Liver (tissue), 8 donors: ENCODE measurements at regions not wholly inside any gene's neighbourhood (a gene's known extent, or its start where the extent isn't known, plus 50 kb on each side); places are given as distances from the start of the nearest gene placed in this dataset.

Experiments
- DNase-seq: peaks from one replicate; pipeline ENCODE4 v3.0.0-alpha.2; 2017; ENCODE audit warnings: low spot score
- H3K27ac ChIP-seq, 2 donors: one replicate each; pipeline ENCODE4 v1.7.0; 2013; ENCODE audit warnings: inconsistent platforms in 2 of 2, low read length in 2 of 2, control low read depth in 1 of 2, low read depth in 1 of 2, mild to moderate bottlenecking in 1 of 2
- H3K27me3 ChIP-seq, 4 donors: one replicate each; pipeline versions ENCODE4 v1.6.1 to v1.7.0; 2013; ENCODE audit warnings: low read length in 3 of 4, inconsistent platforms in 1 of 4, mild to moderate bottlenecking in 1 of 4, moderate library complexity in 1 of 4; ENCODE audit not compliant: control insufficient read depth in 4 of 4, insufficient read depth in 4 of 4
- H3K36me3 ChIP-seq, 4 donors: one replicate each; pipeline versions ENCODE4 v1.6.1 to v1.7.0; 2013; ENCODE audit warnings: low read length in 3 of 4, mild to moderate bottlenecking in 3 of 4, low read depth in 1 of 4, moderate library complexity in 1 of 4; ENCODE audit not compliant: control insufficient read depth in 4 of 4, insufficient read depth in 3 of 4
- H3K4me1 ChIP-seq, 4 donors: one replicate each; pipeline versions ENCODE4 v1.6.1 to v1.7.0; 2013; ENCODE audit warnings: low read length in 3 of 4, mild to moderate bottlenecking in 3 of 4, moderate library complexity in 1 of 4; ENCODE audit not compliant: control insufficient read depth in 4 of 4, insufficient read depth in 4 of 4
- H3K4me3 ChIP-seq, 3 donors: one replicate each; pipeline versions ENCODE4 v1.6.1 to v1.7.0; 2013; ENCODE audit warnings: low read length in 3 of 3, control low read depth in 1 of 3, low read depth in 1 of 3, mild to moderate bottlenecking in 1 of 3
- H3K9ac ChIP-seq, 2 donors: one replicate each; pipeline ENCODE4 v1.7.0; 2013; ENCODE audit warnings: low read length in 2 of 2, mild to moderate bottlenecking in 2 of 2, moderate library complexity in 2 of 2, control low read depth in 1 of 2, low read depth in 1 of 2
- H3K9me3 ChIP-seq, 4 donors: one replicate each; pipeline versions ENCODE4 v1.6.1 to v1.7.0; 2013; ENCODE audit warnings: low read length in 3 of 4; ENCODE audit not compliant: control insufficient read depth in 4 of 4
- EGR1 ChIP-seq, 2 donors: IDR thresholded peaks; 2 replicates each; pipeline ENCODE4 v1.6.1; 2016 to 2018; ENCODE audit warnings: antibody characterized with exemption in 2 of 2, low read depth in 2 of 2
- FOXA1 ChIP-seq: IDR thresholded peaks from 2 replicates; pipeline ENCODE4 v1.6.1; 2016; ENCODE audit warnings: antibody characterized with exemption
- FOXA2 ChIP-seq: IDR thresholded peaks from 2 replicates; pipeline ENCODE4 v1.6.1; 2016; ENCODE audit warnings: antibody characterized with exemption
- GABPA ChIP-seq, 2 donors: IDR thresholded peaks in 1 of 2; conservative IDR thresholded peaks in 1 of 2; 2 replicates each; pipeline ENCODE4 v1.6.1; 2016; ENCODE audit warnings: antibody characterized with exemption in 2 of 2, mild to moderate bottlenecking in 1 of 2, moderate library complexity in 1 of 2
- HNF4A ChIP-seq, 2 donors: conservative IDR thresholded peaks; 2 replicates each; pipeline ENCODE4 v1.6.1; 2016; ENCODE audit warnings: antibody characterized with exemption in 2 of 2, mild to moderate bottlenecking in 2 of 2
- HNF4G ChIP-seq: IDR thresholded peaks from 2 replicates; pipeline ENCODE4 v1.6.1; 2016; ENCODE audit warnings: antibody characterized with exemption
- JUND ChIP-seq, 2 donors: IDR thresholded peaks; 2 replicates each; pipeline ENCODE4 v1.6.1; 2016; ENCODE audit warnings: antibody characterized with exemption in 2 of 2
- NR2F2 ChIP-seq: IDR thresholded peaks from 2 replicates; pipeline ENCODE4 v1.6.1; 2016; ENCODE audit warnings: antibody characterized with exemption
- RAD21 ChIP-seq, 2 donors: IDR thresholded peaks; 2 replicates each; pipeline ENCODE4 v1.6.1; 2016; ENCODE audit warnings: antibody characterized with exemption in 2 of 2, mild to moderate bottlenecking in 2 of 2
- RXRA ChIP-seq, 2 donors: IDR thresholded peaks; 2 replicates each; pipeline ENCODE4 v1.6.1; 2017 to 2018; ENCODE audit warnings: antibody characterized with exemption in 2 of 2, mild to moderate bottlenecking in 1 of 2
- SP1 ChIP-seq: IDR thresholded peaks from 2 replicates; pipeline ENCODE4 v1.6.1; 2018; ENCODE audit warnings: antibody characterized with exemption, mild to moderate bottlenecking
- TAF1 ChIP-seq: conservative IDR thresholded peaks from 2 replicates; pipeline ENCODE4 v1.6.1; 2016; ENCODE audit warnings: antibody characterized with exemption, mild to moderate bottlenecking
- YY1 ChIP-seq: IDR thresholded peaks from 2 replicates; pipeline ENCODE4 v1.6.1; 2016; ENCODE audit warnings: antibody characterized with exemption, mild to moderate bottlenecking
- WGBS: extraction: QIAGEN DNeasy Blood & Tissue Kit; methylation state at CpG from one replicate; pipeline ENCODE4 v1.1.7; 2013; 5-methylcytosine and 5-hydroxymethylcytosine counted together
- TF ChIP-seq, protein P1 (sequence below): IDR thresholded peaks from 2 replicates; pipeline ENCODE4 v1.6.1; 2016; ENCODE audit warnings: antibody characterized with exemption
- TF ChIP-seq, protein P2 (sequence below): IDR thresholded peaks from 2 replicates; pipeline ENCODE4 v1.6.1; 2016; ENCODE audit warnings: antibody characterized with exemption
- TF ChIP-seq, protein P3 (sequence below): fragments of 150-350 bp; IDR thresholded peaks from 2 replicates; pipeline ENCODE4 v1.5.1; 2017; ENCODE audit warnings: improper control_type of control experiment, low read depth, low read length; ENCODE audit not compliant: missing input control
- TF ChIP-seq, protein P4 (sequence below): IDR thresholded peaks from 2 replicates; pipeline ENCODE4 v1.6.1; 2016; ENCODE audit warnings: antibody characterized with exemption
- TF ChIP-seq, protein P5 (sequence below): IDR thresholded peaks from 2 replicates; pipeline ENCODE4 v1.6.1; 2016; ENCODE audit warnings: antibody characterized with exemption, mild to moderate bottlenecking
- donor health status: healthy.
- donor health status: healthy.
- donor health status: healthy.
- donor health status: healthy.
- donor health status: healthy.

DNA sequence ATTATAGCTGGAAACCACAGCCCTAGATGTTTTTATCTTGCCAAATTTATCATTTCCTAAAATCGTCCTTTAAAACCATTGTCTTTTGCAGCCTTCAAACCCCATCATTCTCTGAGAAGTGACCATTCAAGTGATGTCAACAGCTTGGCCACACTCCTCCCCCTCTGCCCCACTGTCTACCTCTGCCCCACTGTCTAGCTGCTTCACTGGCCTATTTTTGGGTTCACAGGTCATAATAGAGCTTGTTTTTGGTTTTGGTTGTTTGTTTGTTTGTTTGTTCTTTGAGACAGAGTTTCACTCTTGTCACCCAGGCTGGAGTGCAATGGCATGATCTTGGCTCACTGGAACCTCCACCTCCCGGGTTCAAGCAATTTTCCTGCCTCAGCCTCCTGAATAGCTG, 93.2 kb upstream of the IL12A start:
- H3K27ac ChIP-seq = no peak overlapping the region
- DNase-seq = no peak
- peaks cover 0 to 9% (median 2%) of the 10 kb centered on the region in 4 donors for H3K36me3 ChIP-seq
- 86% methylated on average over 2 of the region's 2 CpGs for WGBS
- H3K9me3 ChIP-seq = no peaks in the 10 kb centered on the region
- TF ChIP-seq YY1 (no peak), EGR1 (IDR thresholded peaks at IDR 0.05; ENCODE audit: low read depth in 2 of 2) (no peak), NR2F2 (no peak)
- TF ChIP-seq, protein P1, sequence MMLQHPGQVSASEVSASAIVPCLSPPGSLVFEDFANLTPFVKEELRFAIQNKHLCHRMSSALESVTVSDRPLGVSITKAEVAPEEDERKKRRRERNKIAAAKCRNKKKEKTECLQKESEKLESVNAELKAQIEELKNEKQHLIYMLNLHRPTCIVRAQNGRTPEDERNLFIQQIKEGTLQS = no peak
- no peak overlapping the region for H3K4me3 ChIP-seq
- no peaks in the 10 kb centered on the region for H3K4me1 ChIP-seq
- no peaks in the 10 kb centered on the region for H3K27me3 ChIP-seq
- H3K9ac ChIP-seq = no peak overlapping the region

DNA sequence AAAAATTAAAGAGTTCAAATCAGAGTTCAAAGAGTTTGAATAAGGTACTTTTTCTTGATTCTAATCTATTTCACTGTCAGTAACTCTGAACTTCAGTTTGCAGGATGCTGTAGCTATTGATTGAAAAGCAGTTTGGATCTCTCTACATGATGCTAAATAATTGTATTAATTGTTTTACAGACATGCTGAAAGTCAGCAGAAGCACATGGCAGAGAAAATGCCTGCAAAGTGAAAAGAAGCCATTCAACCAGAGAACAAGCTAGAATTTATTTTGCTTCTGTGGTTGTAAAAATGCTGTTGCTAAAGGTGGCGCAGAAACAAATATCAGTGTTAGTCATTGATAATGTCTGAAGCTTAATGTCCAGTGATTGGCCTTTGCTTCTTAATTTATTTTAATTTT, 92.1 kb upstream of the IL12A start:
- H3K36me3 ChIP-seq = peaks cover 0 to 9% (median 2%) of the 10 kb centered on the region in 4 donors
- H3K4me3 ChIP-seq = no peak overlapping the region
- no peak for TF ChIP-seq FOXA1
- TF ChIP-seq YY1 = no peak
- no peak for TF ChIP-seq HNF4A (conservative IDR thresholded peaks at IDR 0.05)
- no peak for TF ChIP-seq NR2F2
- TF ChIP-seq TAF1 = no peak
- no peak for TF ChIP-seq EGR1 (IDR thresholded peaks at IDR 0.05; ENCODE audit: low read depth in 2 of 2)
- TF ChIP-seq, protein P1 = no peak
- no peak for TF ChIP-seq RXRA (IDR thresholded peaks at IDR 0.05)
- no peak for TF ChIP-seq FOXA2
- no peak for TF ChIP-seq JUND (IDR thresholded peaks at IDR 0.05)
- TF ChIP-seq RAD21 (IDR thresholded peaks at IDR 0.05) = no peak
- TF ChIP-seq SP1 = no peak
- TF ChIP-seq, protein P2, sequence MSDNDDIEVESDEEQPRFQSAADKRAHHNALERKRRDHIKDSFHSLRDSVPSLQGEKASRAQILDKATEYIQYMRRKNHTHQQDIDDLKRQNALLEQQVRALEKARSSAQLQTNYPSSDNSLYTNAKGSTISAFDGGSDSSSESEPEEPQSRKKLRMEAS = no peak
- TF ChIP-seq, protein P3, sequence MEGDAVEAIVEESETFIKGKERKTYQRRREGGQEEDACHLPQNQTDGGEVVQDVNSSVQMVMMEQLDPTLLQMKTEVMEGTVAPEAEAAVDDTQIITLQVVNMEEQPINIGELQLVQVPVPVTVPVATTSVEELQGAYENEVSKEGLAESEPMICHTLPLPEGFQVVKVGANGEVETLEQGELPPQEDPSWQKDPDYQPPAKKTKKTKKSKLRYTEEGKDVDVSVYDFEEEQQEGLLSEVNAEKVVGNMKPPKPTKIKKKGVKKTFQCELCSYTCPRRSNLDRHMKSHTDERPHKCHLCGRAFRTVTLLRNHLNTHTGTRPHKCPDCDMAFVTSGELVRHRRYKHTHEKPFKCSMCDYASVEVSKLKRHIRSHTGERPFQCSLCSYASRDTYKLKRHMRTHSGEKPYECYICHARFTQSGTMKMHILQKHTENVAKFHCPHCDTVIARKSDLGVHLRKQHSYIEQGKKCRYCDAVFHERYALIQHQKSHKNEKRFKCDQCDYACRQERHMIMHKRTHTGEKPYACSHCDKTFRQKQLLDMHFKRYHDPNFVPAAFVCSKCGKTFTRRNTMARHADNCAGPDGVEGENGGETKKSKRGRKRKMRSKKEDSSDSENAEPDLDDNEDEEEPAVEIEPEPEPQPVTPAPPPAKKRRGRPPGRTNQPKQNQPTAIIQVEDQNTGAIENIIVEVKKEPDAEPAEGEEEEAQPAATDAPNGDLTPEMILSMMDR = no peak
- TF ChIP-seq, protein P4, sequence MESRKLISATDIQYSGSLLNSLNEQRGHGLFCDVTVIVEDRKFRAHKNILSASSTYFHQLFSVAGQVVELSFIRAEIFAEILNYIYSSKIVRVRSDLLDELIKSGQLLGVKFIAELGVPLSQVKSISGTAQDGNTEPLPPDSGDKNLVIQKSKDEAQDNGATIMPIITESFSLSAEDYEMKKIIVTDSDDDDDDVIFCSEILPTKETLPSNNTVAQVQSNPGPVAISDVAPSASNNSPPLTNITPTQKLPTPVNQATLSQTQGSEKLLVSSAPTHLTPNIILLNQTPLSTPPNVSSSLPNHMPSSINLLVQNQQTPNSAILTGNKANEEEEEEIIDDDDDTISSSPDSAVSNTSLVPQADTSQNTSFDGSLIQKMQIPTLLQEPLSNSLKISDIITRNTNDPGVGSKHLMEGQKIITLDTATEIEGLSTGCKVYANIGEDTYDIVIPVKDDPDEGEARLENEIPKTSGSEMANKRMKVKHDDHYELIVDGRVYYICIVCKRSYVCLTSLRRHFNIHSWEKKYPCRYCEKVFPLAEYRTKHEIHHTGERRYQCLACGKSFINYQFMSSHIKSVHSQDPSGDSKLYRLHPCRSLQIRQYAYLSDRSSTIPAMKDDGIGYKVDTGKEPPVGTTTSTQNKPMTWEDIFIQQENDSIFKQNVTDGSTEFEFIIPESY = no peak
- no peak for TF ChIP-seq HNF4G
- TF ChIP-seq, protein P5, sequence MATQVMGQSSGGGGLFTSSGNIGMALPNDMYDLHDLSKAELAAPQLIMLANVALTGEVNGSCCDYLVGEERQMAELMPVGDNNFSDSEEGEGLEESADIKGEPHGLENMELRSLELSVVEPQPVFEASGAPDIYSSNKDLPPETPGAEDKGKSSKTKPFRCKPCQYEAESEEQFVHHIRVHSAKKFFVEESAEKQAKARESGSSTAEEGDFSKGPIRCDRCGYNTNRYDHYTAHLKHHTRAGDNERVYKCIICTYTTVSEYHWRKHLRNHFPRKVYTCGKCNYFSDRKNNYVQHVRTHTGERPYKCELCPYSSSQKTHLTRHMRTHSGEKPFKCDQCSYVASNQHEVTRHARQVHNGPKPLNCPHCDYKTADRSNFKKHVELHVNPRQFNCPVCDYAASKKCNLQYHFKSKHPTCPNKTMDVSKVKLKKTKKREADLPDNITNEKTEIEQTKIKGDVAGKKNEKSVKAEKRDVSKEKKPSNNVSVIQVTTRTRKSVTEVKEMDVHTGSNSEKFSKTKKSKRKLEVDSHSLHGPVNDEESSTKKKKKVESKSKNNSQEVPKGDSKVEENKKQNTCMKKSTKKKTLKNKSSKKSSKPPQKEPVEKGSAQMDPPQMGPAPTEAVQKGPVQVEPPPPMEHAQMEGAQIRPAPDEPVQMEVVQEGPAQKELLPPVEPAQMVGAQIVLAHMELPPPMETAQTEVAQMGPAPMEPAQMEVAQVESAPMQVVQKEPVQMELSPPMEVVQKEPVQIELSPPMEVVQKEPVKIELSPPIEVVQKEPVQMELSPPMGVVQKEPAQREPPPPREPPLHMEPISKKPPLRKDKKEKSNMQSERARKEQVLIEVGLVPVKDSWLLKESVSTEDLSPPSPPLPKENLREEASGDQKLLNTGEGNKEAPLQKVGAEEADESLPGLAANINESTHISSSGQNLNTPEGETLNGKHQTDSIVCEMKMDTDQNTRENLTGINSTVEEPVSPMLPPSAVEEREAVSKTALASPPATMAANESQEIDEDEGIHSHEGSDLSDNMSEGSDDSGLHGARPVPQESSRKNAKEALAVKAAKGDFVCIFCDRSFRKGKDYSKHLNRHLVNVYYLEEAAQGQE = no peak
- no peak for TF ChIP-seq GABPA (IDR thresholded peaks at IDR 0.05 in 1 of 2, conservative IDR thresholded peaks at IDR 0.05 in 1 of 2)
- no peaks in the 10 kb centered on the region for H3K9me3 ChIP-seq
- no peak overlapping the region for H3K27ac ChIP-seq
- 98% methylated on average over 1 of the region's 1 CpG for WGBS
- H3K9ac ChIP-seq = no peak overlapping the region
- no peaks in the 10 kb centered on the region for H3K27me3 ChIP-seq
- no peak for DNase-seq
- H3K4me1 ChIP-seq = no peaks in the 10 kb centered on the region
